SK-N-SH (cell line): ENCODE measurements at regions not wholly inside any gene's neighbourhood (a gene's known extent, or its start where the extent isn't known, plus 50 kb on each side); places are given as distances from the start of the nearest gene placed in this dataset.

Experiments used
- EP300 ChIP-seq, 2 experiments: IDR thresholded peaks; 2 replicates each; pipeline versions ENCODE4 v1.4.0 to v1.6.1; 2012; ENCODE audit warnings: borderline replicate concordance in 1 of 2, low read depth in 1 of 2, low read length in 1 of 2
- POLR2AphosphoS5 ChIP-seq: IDR thresholded peaks from 2 replicates; pipeline ENCODE4 v1.6.1; 2012; ENCODE audit warnings: low read depth, low read length
- RAD21 ChIP-seq: IDR thresholded peaks from 2 replicates; pipeline ENCODE4 v1.6.1; 2012; ENCODE audit warnings: mild to moderate bottlenecking, low read length
- SIN3A ChIP-seq: IDR thresholded peaks from 2 replicates; pipeline ENCODE4 v1.6.1; 2012; ENCODE audit warnings: low read depth, mild to moderate bottlenecking, low read length, moderate library complexity, borderline replicate concordance
- SMC3 ChIP-seq: IDR thresholded peaks from 2 replicates; pipeline ENCODE4 v1.6.1; 2012; ENCODE audit warnings: low read depth, low read length, improper control_type of control experiment
- YY1 ChIP-seq: IDR thresholded peaks from 2 replicates; pipeline ENCODE4 v1.4.0; 2012; ENCODE audit warnings: low read depth, mild to moderate bottlenecking
- TF ChIP-seq, protein P1 (sequence below): fragments of 200-600 bp; sonication (generic); IDR thresholded peaks from 2 replicates; pipeline ENCODE4 v1.6.1; 2017; ENCODE audit warnings: antibody characterized with exemption, mild to moderate bottlenecking, moderate library complexity
- TF ChIP-seq, protein P2 (sequence below): IDR thresholded peaks from 2 replicates; pipeline ENCODE4 v1.6.1; 2012; ENCODE audit warnings: mild to moderate bottlenecking, low read depth, low read length, moderate library complexity
- TF ChIP-seq, protein P3 (sequence below): fragments of 150-350 bp; IDR thresholded peaks from 2 replicates; pipeline ENCODE4 v1.6.1; 2017; ENCODE audit warnings: antibody characterized with exemption, low read length, low read depth, borderline replicate concordance
- TF ChIP-seq, protein P4 (sequence below): IDR thresholded peaks from 2 replicates; pipeline ENCODE4 v1.4.0; 2012; ENCODE audit warnings: low read depth, borderline replicate concordance

DNA sequence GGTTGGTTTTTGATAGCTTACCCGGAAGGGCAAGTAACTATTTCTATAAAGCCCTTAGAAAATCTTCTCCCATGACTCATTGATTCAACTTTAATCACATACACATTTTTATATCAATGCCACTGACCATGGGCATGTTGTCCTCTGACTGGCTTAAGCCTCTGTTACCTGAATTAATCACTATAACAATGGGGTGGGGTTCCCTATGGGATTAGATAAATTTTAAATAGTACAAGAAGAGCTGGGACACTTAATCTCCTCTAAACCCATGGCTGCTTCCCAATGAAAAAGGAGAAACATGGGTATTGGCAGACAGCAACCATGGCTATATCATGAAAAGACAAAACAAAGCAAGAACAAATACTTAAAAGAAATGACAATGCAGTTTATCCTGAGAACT, 636.2 kb downstream of the BRINP1 start:
- no peak for TF ChIP-seq POLR2AphosphoS5
- no peak for TF ChIP-seq RAD21
- TF ChIP-seq SMC3, result no peak
- TF ChIP-seq, protein P1, sequence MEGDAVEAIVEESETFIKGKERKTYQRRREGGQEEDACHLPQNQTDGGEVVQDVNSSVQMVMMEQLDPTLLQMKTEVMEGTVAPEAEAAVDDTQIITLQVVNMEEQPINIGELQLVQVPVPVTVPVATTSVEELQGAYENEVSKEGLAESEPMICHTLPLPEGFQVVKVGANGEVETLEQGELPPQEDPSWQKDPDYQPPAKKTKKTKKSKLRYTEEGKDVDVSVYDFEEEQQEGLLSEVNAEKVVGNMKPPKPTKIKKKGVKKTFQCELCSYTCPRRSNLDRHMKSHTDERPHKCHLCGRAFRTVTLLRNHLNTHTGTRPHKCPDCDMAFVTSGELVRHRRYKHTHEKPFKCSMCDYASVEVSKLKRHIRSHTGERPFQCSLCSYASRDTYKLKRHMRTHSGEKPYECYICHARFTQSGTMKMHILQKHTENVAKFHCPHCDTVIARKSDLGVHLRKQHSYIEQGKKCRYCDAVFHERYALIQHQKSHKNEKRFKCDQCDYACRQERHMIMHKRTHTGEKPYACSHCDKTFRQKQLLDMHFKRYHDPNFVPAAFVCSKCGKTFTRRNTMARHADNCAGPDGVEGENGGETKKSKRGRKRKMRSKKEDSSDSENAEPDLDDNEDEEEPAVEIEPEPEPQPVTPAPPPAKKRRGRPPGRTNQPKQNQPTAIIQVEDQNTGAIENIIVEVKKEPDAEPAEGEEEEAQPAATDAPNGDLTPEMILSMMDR, result no peak
- no peak for TF ChIP-seq EP300 (IDR thresholded peaks at IDR 0.05; ENCODE audit: borderline replicate concordance in 1 of 2, low read depth in 1 of 2, low read length in 1 of 2)
- TF ChIP-seq, protein P2, sequence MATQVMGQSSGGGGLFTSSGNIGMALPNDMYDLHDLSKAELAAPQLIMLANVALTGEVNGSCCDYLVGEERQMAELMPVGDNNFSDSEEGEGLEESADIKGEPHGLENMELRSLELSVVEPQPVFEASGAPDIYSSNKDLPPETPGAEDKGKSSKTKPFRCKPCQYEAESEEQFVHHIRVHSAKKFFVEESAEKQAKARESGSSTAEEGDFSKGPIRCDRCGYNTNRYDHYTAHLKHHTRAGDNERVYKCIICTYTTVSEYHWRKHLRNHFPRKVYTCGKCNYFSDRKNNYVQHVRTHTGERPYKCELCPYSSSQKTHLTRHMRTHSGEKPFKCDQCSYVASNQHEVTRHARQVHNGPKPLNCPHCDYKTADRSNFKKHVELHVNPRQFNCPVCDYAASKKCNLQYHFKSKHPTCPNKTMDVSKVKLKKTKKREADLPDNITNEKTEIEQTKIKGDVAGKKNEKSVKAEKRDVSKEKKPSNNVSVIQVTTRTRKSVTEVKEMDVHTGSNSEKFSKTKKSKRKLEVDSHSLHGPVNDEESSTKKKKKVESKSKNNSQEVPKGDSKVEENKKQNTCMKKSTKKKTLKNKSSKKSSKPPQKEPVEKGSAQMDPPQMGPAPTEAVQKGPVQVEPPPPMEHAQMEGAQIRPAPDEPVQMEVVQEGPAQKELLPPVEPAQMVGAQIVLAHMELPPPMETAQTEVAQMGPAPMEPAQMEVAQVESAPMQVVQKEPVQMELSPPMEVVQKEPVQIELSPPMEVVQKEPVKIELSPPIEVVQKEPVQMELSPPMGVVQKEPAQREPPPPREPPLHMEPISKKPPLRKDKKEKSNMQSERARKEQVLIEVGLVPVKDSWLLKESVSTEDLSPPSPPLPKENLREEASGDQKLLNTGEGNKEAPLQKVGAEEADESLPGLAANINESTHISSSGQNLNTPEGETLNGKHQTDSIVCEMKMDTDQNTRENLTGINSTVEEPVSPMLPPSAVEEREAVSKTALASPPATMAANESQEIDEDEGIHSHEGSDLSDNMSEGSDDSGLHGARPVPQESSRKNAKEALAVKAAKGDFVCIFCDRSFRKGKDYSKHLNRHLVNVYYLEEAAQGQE, result no peak
- TF ChIP-seq, protein P3, sequence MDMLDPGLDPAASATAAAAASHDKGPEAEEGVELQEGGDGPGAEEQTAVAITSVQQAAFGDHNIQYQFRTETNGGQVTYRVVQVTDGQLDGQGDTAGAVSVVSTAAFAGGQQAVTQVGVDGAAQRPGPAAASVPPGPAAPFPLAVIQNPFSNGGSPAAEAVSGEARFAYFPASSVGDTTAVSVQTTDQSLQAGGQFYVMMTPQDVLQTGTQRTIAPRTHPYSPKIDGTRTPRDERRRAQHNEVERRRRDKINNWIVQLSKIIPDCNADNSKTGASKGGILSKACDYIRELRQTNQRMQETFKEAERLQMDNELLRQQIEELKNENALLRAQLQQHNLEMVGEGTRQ, result no peak
- TF ChIP-seq SIN3A, result no peak
- TF ChIP-seq, protein P4, sequence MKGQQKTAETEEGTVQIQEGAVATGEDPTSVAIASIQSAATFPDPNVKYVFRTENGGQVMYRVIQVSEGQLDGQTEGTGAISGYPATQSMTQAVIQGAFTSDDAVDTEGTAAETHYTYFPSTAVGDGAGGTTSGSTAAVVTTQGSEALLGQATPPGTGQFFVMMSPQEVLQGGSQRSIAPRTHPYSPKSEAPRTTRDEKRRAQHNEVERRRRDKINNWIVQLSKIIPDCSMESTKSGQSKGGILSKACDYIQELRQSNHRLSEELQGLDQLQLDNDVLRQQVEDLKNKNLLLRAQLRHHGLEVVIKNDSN, result no peak
- TF ChIP-seq YY1, result no peak
